ENCODE measurements at regions not wholly inside any gene's neighbourhood (a gene's known extent, or its start where the extent isn't known, plus 50 kb on each side); places are given as distances from the start of the nearest gene placed in this dataset.
A peak's percentile ranks its signal among the peaks of the same experiment; 100 is the strongest.

DNA sequence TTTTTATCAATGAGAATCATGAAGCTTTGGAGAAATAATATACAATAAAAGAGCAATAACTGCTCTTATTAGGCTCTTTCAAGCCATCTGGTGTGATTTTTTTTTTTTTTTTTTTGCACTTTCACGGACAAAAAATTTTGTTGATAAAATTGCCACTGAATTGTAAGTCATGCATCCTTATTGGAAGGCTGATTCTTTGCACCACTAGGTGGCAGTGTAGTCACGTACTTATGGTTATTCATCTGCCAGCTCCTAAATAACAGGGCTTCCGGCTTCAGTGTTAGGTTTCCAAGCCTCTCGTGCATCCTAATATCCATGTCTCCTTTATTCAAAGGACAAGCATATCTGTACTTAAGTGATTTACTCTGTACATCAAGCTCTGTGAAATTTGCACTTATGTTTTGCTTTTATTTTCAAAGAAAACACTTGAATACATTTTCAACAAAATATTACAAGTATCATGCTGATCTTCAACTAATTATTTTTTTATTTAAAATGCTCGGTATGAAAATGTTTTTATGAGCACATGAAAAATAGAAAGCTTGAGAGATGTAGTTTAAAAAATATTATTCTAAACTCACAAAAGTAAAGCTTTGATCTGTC is 1578.3 kb upstream of the TENM3 start:
- in situ Hi-C loops (cut with HindIII; ENCODE audit: extremely low pct_ligation_motif_present, low pct_unique_long_range_greater_than_20kb), result loop anchor here (25.0 kb wide), 1 partner anchor 872 kb away; no protein-coding TSS in a partner anchor
- CTCF ChIA-PET (ENCODE audit: low intra/inter-chr PET ratio, low total read pairs), result interaction anchor here (1.7 kb wide), 1 partner anchor 864 kb away, joined by 4 read pairs; no protein-coding TSS in a partner anchor
- peak; percentile 66 for DNase-seq (ENCODE audit: low spot score)
- H4K20me1 ChIP-seq (ENCODE audit: insufficient read depth, low read length), result no peaks in the 10 kb centered on the region
- POLR2A ChIA-PET, result no interaction called here
- intact Hi-C loops (cut with micrococcal nuclease; ENCODE audit: unreplicated experiment), result loop anchor here (5.0 to 10.0 kb wide), 2 partner anchors 300 to 798 kb away; no protein-coding TSS in a partner anchor
- TF ChIP-seq GABPB1 (CRISPR knock-in tag; IDR thresholded peaks at IDR 0.05) (peak; percentile 30; the same call in 1 of the 2 replicates), GABPA (IDR thresholded peaks at IDR 0.05; ENCODE audit: low read depth, low read length) (no peak), GABPA (CRISPR knock-in tag; IDR thresholded peaks at IDR 0.05; ENCODE audit: low read depth) (peak; percentile 64), SMC3 (IDR thresholded peaks at IDR 0.05; ENCODE audit: low read length) (peak; percentile 20; the same call in 1 of the 2 replicates), HDAC2 (CRISPR knock-in tag; IDR thresholded peaks at IDR 0.05) (no peak), ELF1 (CRISPR knock-in tag; IDR thresholded peaks at IDR 0.05) (peak; percentile 30; the same call in 1 of the 2 replicates), SALL2 (CRISPR knock-in tag; IDR thresholded peaks at IDR 0.05) (no peak), STAG1 (CRISPR knock-in tag; IDR thresholded peaks at IDR 0.05) (peak; percentile 67)
- TF ChIP-seq, protein P1, sequence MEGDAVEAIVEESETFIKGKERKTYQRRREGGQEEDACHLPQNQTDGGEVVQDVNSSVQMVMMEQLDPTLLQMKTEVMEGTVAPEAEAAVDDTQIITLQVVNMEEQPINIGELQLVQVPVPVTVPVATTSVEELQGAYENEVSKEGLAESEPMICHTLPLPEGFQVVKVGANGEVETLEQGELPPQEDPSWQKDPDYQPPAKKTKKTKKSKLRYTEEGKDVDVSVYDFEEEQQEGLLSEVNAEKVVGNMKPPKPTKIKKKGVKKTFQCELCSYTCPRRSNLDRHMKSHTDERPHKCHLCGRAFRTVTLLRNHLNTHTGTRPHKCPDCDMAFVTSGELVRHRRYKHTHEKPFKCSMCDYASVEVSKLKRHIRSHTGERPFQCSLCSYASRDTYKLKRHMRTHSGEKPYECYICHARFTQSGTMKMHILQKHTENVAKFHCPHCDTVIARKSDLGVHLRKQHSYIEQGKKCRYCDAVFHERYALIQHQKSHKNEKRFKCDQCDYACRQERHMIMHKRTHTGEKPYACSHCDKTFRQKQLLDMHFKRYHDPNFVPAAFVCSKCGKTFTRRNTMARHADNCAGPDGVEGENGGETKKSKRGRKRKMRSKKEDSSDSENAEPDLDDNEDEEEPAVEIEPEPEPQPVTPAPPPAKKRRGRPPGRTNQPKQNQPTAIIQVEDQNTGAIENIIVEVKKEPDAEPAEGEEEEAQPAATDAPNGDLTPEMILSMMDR (CRISPR knock-in tag; IDR thresholded peaks at IDR 0.05), result peak; percentile 73
- no peak overlapping the region for H3K27ac ChIP-seq (ENCODE audit: extremely low read length, insufficient read depth, low read length)
- no peak overlapping the region for H2AFZ ChIP-seq (ENCODE audit: low read length)
- H3K9ac ChIP-seq (ENCODE audit: insufficient read depth, low read depth, low read length), result no peak overlapping the region
- H3K36me3 ChIP-seq (replicated peaks in 1 of 2; ENCODE audit: control insufficient read depth in 1 of 2, insufficient read depth in 2 of 2, low read length in 2 of 2), result no peaks in the 10 kb centered on the region
- H3K4me3 ChIP-seq (replicated peaks in 1 of 3; ENCODE audit: insufficient read depth in 1 of 3, low read depth in 2 of 3, low read length in 3 of 3), result no peak overlapping the region
- ATAC-seq, result peak; percentile 89
- H3K4me2 ChIP-seq (ENCODE audit: low read depth, low read length), result no peak overlapping the region
- no peaks in the 10 kb centered on the region for H3K4me1 ChIP-seq (ENCODE audit: insufficient read depth, low read length)
- no peaks in the 10 kb centered on the region for H3K79me2 ChIP-seq (ENCODE audit: insufficient read depth, low read length)
- no TSS peak for BruUV-seq (replicated peaks)
- peak; percentile 86 for FAIRE-seq
- no peaks in the 10 kb centered on the region for H3K27me3 ChIP-seq (ENCODE audit: control insufficient read depth in 1 of 2, insufficient read depth in 2 of 2, low read length in 2 of 2)
- WGBS (ENCODE audit: low lambda C conversion rate), result under 1% methylated on average over 5 of the region's 5 CpGs
- no peaks in the 10 kb centered on the region for H3K9me3 ChIP-seq (ENCODE audit: low read length)

All from HepG2 (cell line).